H9 (cell line): ENCODE measurements at regions not wholly inside any gene's neighbourhood (a gene's known extent, or its start where the extent isn't known, plus 50 kb on each side); places are given as distances from the start of the nearest gene placed in this dataset.

Experiments
- DNase-seq: peaks from one replicate; pipeline ENCODE4 v3.0.0-alpha.2; 2017
- H2AFZ ChIP-seq: one replicate; pipeline ENCODE4 v1.6.1; 2013; ENCODE audit warnings: mild to moderate bottlenecking, low read length, control low read depth, moderate library complexity
- H2AK5ac ChIP-seq: 2 replicates; pipeline ENCODE4 v1.6.1; 2013; ENCODE audit warnings: low read length, control low read depth, mixed read lengths; ENCODE audit not compliant: insufficient read length
- H2BK120ac ChIP-seq: one replicate; pipeline ENCODE4 v1.6.1; 2013; ENCODE audit warnings: low read depth, mild to moderate bottlenecking, low read length, control low read depth, inconsistent platforms; ENCODE audit not compliant: poor library complexity, severe bottlenecking
- H2BK12ac ChIP-seq: 2 replicates; pipeline ENCODE4 v1.6.1; 2013; ENCODE audit warnings: low read length, control low read depth, mixed read lengths, low read depth; ENCODE audit not compliant: insufficient read length
- H2BK15ac ChIP-seq: 2 replicates; pipeline ENCODE4 v1.6.1; 2013; ENCODE audit warnings: low read depth, low read length, control low read depth
- H2BK20ac ChIP-seq: one replicate; pipeline ENCODE4 v1.6.1; 2013; ENCODE audit warnings: low read depth, mild to moderate bottlenecking, low read length, control low read depth, inconsistent platforms; ENCODE audit not compliant: poor library complexity, severe bottlenecking
- H2BK5ac ChIP-seq: 2 replicates; pipeline ENCODE4 v1.6.1; 2013; ENCODE audit warnings: low read length, control low read depth, mixed read lengths; ENCODE audit not compliant: insufficient read length
- H3K14ac ChIP-seq: 2 replicates; pipeline ENCODE4 v1.6.1; 2013; ENCODE audit warnings: low read length, control low read depth; ENCODE audit not compliant: insufficient read depth
- H3K18ac ChIP-seq: 2 replicates; pipeline ENCODE4 v1.6.1; 2013; ENCODE audit warnings: low read depth, mild to moderate bottlenecking, mixed read lengths, low read length, control low read depth; ENCODE audit not compliant: insufficient read length
- H3K23ac ChIP-seq: 2 replicates; pipeline ENCODE4 v1.6.1; 2013; ENCODE audit warnings: low read length, control low read depth, mixed read lengths, low read depth; ENCODE audit not compliant: insufficient read length
- H3K23me2 ChIP-seq: 2 replicates; pipeline ENCODE4 v1.6.1; 2013; ENCODE audit warnings: low read depth, mild to moderate bottlenecking, mixed read lengths, low read length, control low read depth; ENCODE audit not compliant: insufficient read length, poor library complexity, severe bottlenecking
- H3K27ac ChIP-seq: 2 replicates; pipeline ENCODE4 v1.5.1; 2013; ENCODE audit warnings: low read length, control low read depth, mixed read lengths, low read depth; ENCODE audit not compliant: insufficient read length
- H3K27me3 ChIP-seq: 2 replicates; pipeline ENCODE4 v1.6.1; 2013; ENCODE audit warnings: low read length, control low read depth, inconsistent platforms; ENCODE audit not compliant: insufficient read depth
- H3K4ac ChIP-seq: 2 replicates; pipeline ENCODE4 v1.6.1; 2013; ENCODE audit warnings: low read depth, mild to moderate bottlenecking, control low read depth, inconsistent platforms, low read length, moderate library complexity
- H3K4me1 ChIP-seq: 2 replicates; pipeline ENCODE4 v1.6.1; 2013; ENCODE audit warnings: low read length, control low read depth, inconsistent platforms; ENCODE audit not compliant: insufficient read depth
- H3K4me2 ChIP-seq: 2 replicates; pipeline ENCODE4 v1.6.1; 2013; ENCODE audit warnings: low read length, control low read depth, mixed read lengths; ENCODE audit not compliant: insufficient read length, insufficient read depth
- H3K56ac ChIP-seq: 2 replicates; pipeline ENCODE4 v1.6.1; 2013; ENCODE audit warnings: low read depth, mild to moderate bottlenecking, mixed read lengths, low read length, control low read depth; ENCODE audit not compliant: insufficient read length
- H3K79me1 ChIP-seq: 2 replicates; pipeline ENCODE4 v1.6.1; 2013; ENCODE audit warnings: low read depth, mild to moderate bottlenecking, moderate library complexity, low read length, control low read depth, inconsistent platforms; ENCODE audit not compliant: insufficient read depth, poor library complexity, severe bottlenecking
- H3K79me2 ChIP-seq: 2 replicates; pipeline ENCODE4 v1.6.1; 2013; ENCODE audit warnings: low read length, control low read depth, inconsistent platforms; ENCODE audit not compliant: insufficient read depth
- H3K9ac ChIP-seq: 2 replicates; pipeline ENCODE4 v1.6.1; 2013; ENCODE audit warnings: low read length, control low read depth, mixed read lengths; ENCODE audit not compliant: insufficient read length; ENCODE audit errors: extremely low read depth
- H3K9me3 ChIP-seq: one replicate; pipeline ENCODE4 v1.6.1; 2013; ENCODE audit warnings: low read depth, low read length, inconsistent platforms; ENCODE audit not compliant: control insufficient read depth
- H3T11ph ChIP-seq: one replicate; pipeline ENCODE4 v1.6.1; 2013; ENCODE audit warnings: mild to moderate bottlenecking, low read length, control low read depth, inconsistent platforms
- H4K20me1 ChIP-seq: one replicate; pipeline ENCODE4 v1.6.1; 2013; ENCODE audit not compliant: control insufficient read depth, insufficient read length, insufficient read depth
- H4K5ac ChIP-seq: 2 replicates; pipeline ENCODE4 v1.6.1; 2013; ENCODE audit warnings: low read depth, mild to moderate bottlenecking, mixed read lengths, low read length, control low read depth; ENCODE audit not compliant: insufficient read length
- H4K8ac ChIP-seq: replicated peaks from 2 replicates; pipeline ENCODE4 v1.6.1; 2013; ENCODE audit warnings: low read length, control low read depth, mixed read lengths, low read depth; ENCODE audit not compliant: insufficient read length
- H4K91ac ChIP-seq: 2 replicates; pipeline ENCODE4 v1.6.1; 2013; ENCODE audit warnings: low read depth, mild to moderate bottlenecking, moderate library complexity, mixed read lengths, low read length, control low read depth; ENCODE audit not compliant: insufficient read length
- H3K27ac Mint-ChIP-seq, 3 experiments: 2 replicates in 2 of 3; 3 replicates in 1 of 3; pipeline ENCODE4 v1.8.0; 2020 to 2021; ENCODE audit warnings: mixed read lengths in 3 of 3, mild to moderate bottlenecking in 1 of 3, moderate library complexity in 1 of 3
- H3K27me3 Mint-ChIP-seq: 2 replicates; pipeline ENCODE4 v1.8.0; 2021; ENCODE audit warnings: low read depth, mild to moderate bottlenecking, moderate library complexity, mixed read lengths
- H3K36me3 Mint-ChIP-seq, 3 experiments: 2 replicates in 2 of 3; 3 replicates in 1 of 3; pipeline ENCODE4 v1.8.0; 2020 to 2021; ENCODE audit warnings: low read depth in 3 of 3, mixed read lengths in 3 of 3; ENCODE audit not compliant: insufficient read depth in 1 of 3
- H3K4me1 Mint-ChIP-seq, 2 experiments: 2 replicates each; pipeline ENCODE4 v1.8.0; 2020; ENCODE audit warnings: mixed read lengths in 2 of 2
- H3K4me3 Mint-ChIP-seq, 2 experiments: 2 replicates in 1 of 2; 3 replicates in 1 of 2; pipeline ENCODE4 v1.8.0; 2020 to 2021; ENCODE audit warnings: mild to moderate bottlenecking in 2 of 2, mixed read lengths in 2 of 2, moderate library complexity in 1 of 2
- H3K9me3 Mint-ChIP-seq, 2 experiments: 2 replicates in 1 of 2; 3 replicates in 1 of 2; pipeline ENCODE4 v1.8.0; 2020; ENCODE audit warnings: mild to moderate bottlenecking in 2 of 2, mixed read lengths in 2 of 2, moderate library complexity in 1 of 2
- WGBS: extraction: QIAGEN DNeasy Blood & Tissue Kit; methylation state at CpG from one replicate; pipeline ENCODE4 v1.1.7; 2013; ENCODE audit warnings: missing lambda C conversion rate, low lambda C conversion rate, mixed read lengths; ENCODE audit not compliant: insufficient read length; ENCODE audit errors: extremely low coverage; 5-methylcytosine and 5-hydroxymethylcytosine counted together
- TF ChIP-seq, protein P1 (sequence below): fragments of 200-600 bp; sonication (generic); conservative IDR thresholded peaks from 3 replicates; pipeline ENCODE4 v1.8.0; 2021; ENCODE audit warnings: antibody characterized with exemption, mild to moderate bottlenecking

- Histone ChIP-seq H3K4me1 (peaks cover 3% of the 10 kb centered on the region; the same call in 1 of the 2 replicates), H3K14ac (no peak overlapping the region), H3K4ac (no peak overlapping the region), H3K4me2 (no peak overlapping the region), H2AFZ (no peak overlapping the region), H2BK120ac (no peak overlapping the region), H4K8ac (no peak overlapping the region), H2BK20ac (no peak overlapping the region), H3K9me3 (no peaks in the 10 kb centered on the region), H2BK15ac (no peak overlapping the region), H2BK5ac (no peak overlapping the region), H3K79me1 (no peaks in the 10 kb centered on the region), H4K20me1 (no peaks in the 10 kb centered on the region), H3K56ac (no peak overlapping the region), H2BK12ac (no peak overlapping the region), H3K9ac (no peak overlapping the region), H3T11ph (no peak overlapping the region), H3K27me3 (no peaks in the 10 kb centered on the region), H4K5ac (no peak overlapping the region), H3K27ac (no peak overlapping the region), H3K18ac (no peak overlapping the region), H3K23ac (no peak overlapping the region), H3K79me2 (no peaks in the 10 kb centered on the region), H3K23me2 (no peaks in the 10 kb centered on the region), H2AK5ac (no peak overlapping the region), H4K91ac (no peak overlapping the region)
- H3K4me3 Mint-ChIP-seq: no peak overlapping the region
- DNase-seq: no peak
- no peak overlapping the region for H3K27ac Mint-ChIP-seq
- peaks cover 4% of the 10 kb centered on the region in 2 experiments for H3K4me1 Mint-ChIP-seq
- peaks cover 6 to 7% of the 10 kb centered on the region in 2 experiments; a peak in 2 of 5 replicates for H3K9me3 Mint-ChIP-seq
- no peaks in the 10 kb centered on the region; the same call in 1 of the 2 replicates for H3K27me3 Mint-ChIP-seq
- no CpG with 5 or more reads among the region's 1 CpG for WGBS
- H3K36me3 Mint-ChIP-seq: peaks cover 0 to 8% (median 0%) of the 10 kb centered on the region in 3 experiments; a peak in 1 of 7 replicates
- TF ChIP-seq, protein P1, sequence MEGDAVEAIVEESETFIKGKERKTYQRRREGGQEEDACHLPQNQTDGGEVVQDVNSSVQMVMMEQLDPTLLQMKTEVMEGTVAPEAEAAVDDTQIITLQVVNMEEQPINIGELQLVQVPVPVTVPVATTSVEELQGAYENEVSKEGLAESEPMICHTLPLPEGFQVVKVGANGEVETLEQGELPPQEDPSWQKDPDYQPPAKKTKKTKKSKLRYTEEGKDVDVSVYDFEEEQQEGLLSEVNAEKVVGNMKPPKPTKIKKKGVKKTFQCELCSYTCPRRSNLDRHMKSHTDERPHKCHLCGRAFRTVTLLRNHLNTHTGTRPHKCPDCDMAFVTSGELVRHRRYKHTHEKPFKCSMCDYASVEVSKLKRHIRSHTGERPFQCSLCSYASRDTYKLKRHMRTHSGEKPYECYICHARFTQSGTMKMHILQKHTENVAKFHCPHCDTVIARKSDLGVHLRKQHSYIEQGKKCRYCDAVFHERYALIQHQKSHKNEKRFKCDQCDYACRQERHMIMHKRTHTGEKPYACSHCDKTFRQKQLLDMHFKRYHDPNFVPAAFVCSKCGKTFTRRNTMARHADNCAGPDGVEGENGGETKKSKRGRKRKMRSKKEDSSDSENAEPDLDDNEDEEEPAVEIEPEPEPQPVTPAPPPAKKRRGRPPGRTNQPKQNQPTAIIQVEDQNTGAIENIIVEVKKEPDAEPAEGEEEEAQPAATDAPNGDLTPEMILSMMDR: no peak
Observed at GRCh38 chr1:187157115-187157514, 328.4 kb downstream of the PLA2G4A start.
